ENCODE measurements at regions not wholly inside any gene's neighbourhood (a gene's known extent, or its start where the extent isn't known, plus 50 kb on each side); places are given as distances from the start of the nearest gene placed in this dataset.
"Not testable (repeated sequence)": the region's sequence is repeated elsewhere in the genome, so short reads cannot be mapped to it uniquely, and the experiment has no call there.

GRCh38 chr15:68482246-68482645 lies 50.3 kb upstream of the ITGA11 start:
- no peak for DNase-seq (ENCODE audit: low spot score)

GRCh38 chr15:68483165-68483564 lies 51.2 kb upstream of the ITGA11 start:
- no peak for DNase-seq (ENCODE audit: low spot score)

- DNase-seq (ENCODE audit: low spot score): no peak
Measured at GRCh38 chr15:68484220-68484619, 52.3 kb upstream of the ITGA11 start.

- no peak for DNase-seq (ENCODE audit: low spot score)
Measured at GRCh38 chr15:68484696-68485400, 52.9 kb upstream of the ITGA11 start.

GRCh38 chr15:68485721-68486360 lies 53.9 kb upstream of the ITGA11 start:
- no peak for DNase-seq (ENCODE audit: low spot score)

GRCh38 chr15:68487087-68487843 lies 55.3 kb upstream of the ITGA11 start:
- no peak for DNase-seq (ENCODE audit: low spot score)

GRCh38 chr15:68488290-68488689 lies 56.3 kb upstream of the ITGA11 start:
- DNase-seq (ENCODE audit: low spot score): no peak

GRCh38 chr15:68488966-68489365 lies 57.0 kb upstream of the ITGA11 start:
- DNase-seq (ENCODE audit: low spot score): no peak

GRCh38 chr15:68489421-68489820 lies 57.5 kb upstream of the ITGA11 start:
- DNase-seq (ENCODE audit: low spot score): peak; percentile 5

GRCh38 chr15:68491415-68492106 lies 59.6 kb upstream of the ITGA11 start:
- DNase-seq (ENCODE audit: low spot score): peak; percentile 20

GRCh38 chr15:68492855-68493254 lies 60.9 kb upstream of the ITGA11 start:
- DNase-seq (ENCODE audit: low spot score): peak; percentile 36

GRCh38 chr15:68493629-68494028 lies 61.7 kb upstream of the ITGA11 start:
- DNase-seq (ENCODE audit: low spot score): peak; percentile 10

- DNase-seq (ENCODE audit: low spot score): no peak
Measured at GRCh38 chr15:68494573-68495110, 62.7 kb upstream of the ITGA11 start.

- no peak for DNase-seq (ENCODE audit: low spot score)
Measured at GRCh38 chr15:68495221-68495950, 63.4 kb upstream of the ITGA11 start.

GRCh38 chr15:68495981-68496705 lies 64.2 kb upstream of the ITGA11 start:
- DNase-seq (ENCODE audit: low spot score): no peak

- not testable (repeated sequence) for DNase-seq (ENCODE audit: low spot score)
Measured at GRCh38 chr15:68496751-68497150, 64.8 kb upstream of the ITGA11 start.

- no peak for DNase-seq (ENCODE audit: low spot score)
Measured at GRCh38 chr15:68497206-68497910, 65.4 kb upstream of the ITGA11 start.

- no peak for DNase-seq (ENCODE audit: low spot score)
Measured at GRCh38 chr15:68498076-68498475, 66.1 kb upstream of the ITGA11 start.

GRCh38 chr15:68499620-68500312 lies 67.8 kb upstream of the ITGA11 start:
- DNase-seq (ENCODE audit: low spot score): peak; percentile 25
